ENCODE measurements at regions not wholly inside any gene's neighbourhood (a gene's known extent, or its start where the extent isn't known, plus 50 kb on each side); places are given as distances from the start of the nearest gene placed in this dataset.

GRCh38 chr20:48031122-48031521 is 245.8 kb upstream of the SULF2 start:
- Histone ChIP-seq H3K4me1 (ENCODE audit: insufficient read depth, low read length) (no peaks in the 10 kb centered on the region), H3K27ac (ENCODE audit: low read depth, low read length) (no peak overlapping the region), H3K79me2 (ENCODE audit: insufficient read depth, low read length) (no peaks in the 10 kb centered on the region), H2AFZ (ENCODE audit: low read length) (no peak overlapping the region), H3K4me2 (ENCODE audit: insufficient read depth, low read length) (no peak overlapping the region), H4K20me1 (ENCODE audit: insufficient read depth, low read length) (no peaks in the 10 kb centered on the region), H3K27me3 (ENCODE audit: insufficient read depth, low read length) (no peaks in the 10 kb centered on the region), H3K36me3 (ENCODE audit: insufficient read depth, low read length) (no peaks in the 10 kb centered on the region), H3K9me3 (ENCODE audit: low read depth, low read length) (no peaks in the 10 kb centered on the region), H3K4me3 (ENCODE audit: insufficient read depth, low read length) (no peak overlapping the region)
- DNase-seq (ENCODE audit: insufficient read length, low spot score, missing footprints) = no peak
- no peak for TF ChIP-seq CTCF (IDR thresholded peaks at IDR 0.05; ENCODE audit: extremely low read depth, low read depth, low read length)

GRCh38 chr20:48026981-48027592 is 241.8 kb upstream of the SULF2 start:
- no peak overlapping the region for H3K4me2 ChIP-seq (ENCODE audit: insufficient read depth, low read length)
- H3K36me3 ChIP-seq (ENCODE audit: insufficient read depth, low read length) = no peaks in the 10 kb centered on the region
- DNase-seq (ENCODE audit: insufficient read length, low spot score, missing footprints) = no peak
- no peak overlapping the region for H3K27ac ChIP-seq (ENCODE audit: low read depth, low read length)
- H3K4me1 ChIP-seq (ENCODE audit: insufficient read depth, low read length) = peaks cover 12% of the 10 kb centered on the region
- no peaks in the 10 kb centered on the region for H4K20me1 ChIP-seq (ENCODE audit: insufficient read depth, low read length)
- no peak overlapping the region for H2AFZ ChIP-seq (ENCODE audit: low read length)
- no peak for TF ChIP-seq CTCF (IDR thresholded peaks at IDR 0.05; ENCODE audit: extremely low read depth, low read depth, low read length)
- H3K9me3 ChIP-seq (ENCODE audit: low read depth, low read length) = no peaks in the 10 kb centered on the region
- no peak overlapping the region for H3K4me3 ChIP-seq (ENCODE audit: insufficient read depth, low read length)
- no peaks in the 10 kb centered on the region for H3K27me3 ChIP-seq (ENCODE audit: insufficient read depth, low read length)
- H3K79me2 ChIP-seq (ENCODE audit: insufficient read depth, low read length) = no peaks in the 10 kb centered on the region

GRCh38 chr20:48025661-48026060 is 240.4 kb upstream of the SULF2 start:
- H3K27ac ChIP-seq (ENCODE audit: low read depth, low read length) = peak overlapping the region; percentile 84

More at GRCh38 chr20:48025661-48026060, 240.4 kb upstream of the SULF2 start:
- Histone ChIP-seq H3K9me3 (ENCODE audit: low read depth, low read length) (no peaks in the 10 kb centered on the region), H3K36me3 (ENCODE audit: insufficient read depth, low read length) (no peaks in the 10 kb centered on the region), H4K20me1 (ENCODE audit: insufficient read depth, low read length) (no peaks in the 10 kb centered on the region), H2AFZ (ENCODE audit: low read length) (no peak overlapping the region), H3K4me3 (ENCODE audit: insufficient read depth, low read length) (peak overlapping the region; percentile 62), H3K4me1 (ENCODE audit: insufficient read depth, low read length) (peaks cover 12% of the 10 kb centered on the region), H3K4me2 (ENCODE audit: insufficient read depth, low read length) (peak overlapping the region; percentile 68), H3K79me2 (ENCODE audit: insufficient read depth, low read length) (no peaks in the 10 kb centered on the region), H3K27me3 (ENCODE audit: insufficient read depth, low read length) (no peaks in the 10 kb centered on the region)
- DNase-seq (ENCODE audit: insufficient read length, low spot score, missing footprints) = peak; percentile 83
- no peak for TF ChIP-seq CTCF (IDR thresholded peaks at IDR 0.05; ENCODE audit: extremely low read depth, low read depth, low read length)

Data from osteoblast (primary cell).